Stimulated activated CD4-positive, alpha-beta T cell treated with anti-CD3 and anti-CD28 coated beads, Interleukin-15, amount 100 ng/mL, for 24 hours (primary cell): ENCODE measurements at regions not wholly inside any gene's neighbourhood (a gene's known extent, or its start where the extent isn't known, plus 50 kb on each side); places are given as distances from the start of the nearest gene placed in this dataset.

Experiments used
- DNase-seq: peaks from one replicate; pipeline ENCODE4 v3.0.0-alpha.2; 2020

GRCh38 chr3:84077479-84077878 lies 881.3 kb upstream of the CADM2 start:
- DNase-seq: no peak

GRCh38 chr3:84082726-84083125 lies 876.1 kb upstream of the CADM2 start:
- no peak for DNase-seq

- no peak for DNase-seq
Measured at GRCh38 chr3:84092907-84093306, 865.9 kb upstream of the CADM2 start.

GRCh38 chr3:84096188-84096587 lies 862.6 kb upstream of the CADM2 start:
- no peak for DNase-seq

GRCh38 chr3:84100861-84101260 lies 857.9 kb upstream of the CADM2 start:
- DNase-seq: no peak

- DNase-seq: no peak
Measured at GRCh38 chr3:84108442-84108971, 850.3 kb upstream of the CADM2 start.

GRCh38 chr3:84109911-84110310 lies 848.9 kb upstream of the CADM2 start:
- DNase-seq: no peak

GRCh38 chr3:84110787-84111186 lies 848.0 kb upstream of the CADM2 start:
- DNase-seq: no peak

GRCh38 chr3:84125201-84125721 lies 833.5 kb upstream of the CADM2 start:
- no peak for DNase-seq

GRCh38 chr3:84125760-84126159 lies 833.0 kb upstream of the CADM2 start:
- DNase-seq: no peak

GRCh38 chr3:84126160-84126559 lies 832.6 kb upstream of the CADM2 start:
- DNase-seq: no peak

- no peak for DNase-seq
Measured at GRCh38 chr3:84128024-84128423, 830.8 kb upstream of the CADM2 start.

GRCh38 chr3:84136425-84136824 lies 822.4 kb upstream of the CADM2 start:
- no peak for DNase-seq

GRCh38 chr3:84140631-84141030 lies 818.2 kb upstream of the CADM2 start:
- DNase-seq: no peak

GRCh38 chr3:84141571-84141970 lies 817.2 kb upstream of the CADM2 start:
- DNase-seq: no peak

GRCh38 chr3:84165328-84165727 lies 793.5 kb upstream of the CADM2 start:
- no peak for DNase-seq

- no peak for DNase-seq
Measured at GRCh38 chr3:84175449-84175848, 783.3 kb upstream of the CADM2 start.

GRCh38 chr3:84184937-84185336 lies 773.9 kb upstream of the CADM2 start:
- DNase-seq: no peak

- no peak for DNase-seq
Measured at GRCh38 chr3:84194029-84194428, 764.8 kb upstream of the CADM2 start.

- DNase-seq: no peak
Measured at GRCh38 chr3:84209474-84209873, 749.3 kb upstream of the CADM2 start.

GRCh38 chr3:84223512-84223911 lies 735.3 kb upstream of the CADM2 start:
- DNase-seq: no peak

GRCh38 chr3:84224262-84224661 lies 734.5 kb upstream of the CADM2 start:
- no peak for DNase-seq

GRCh38 chr3:84236261-84236660 lies 722.5 kb upstream of the CADM2 start:
- DNase-seq: no peak

GRCh38 chr3:84245789-84246188 lies 713.0 kb upstream of the CADM2 start:
- no peak for DNase-seq

GRCh38 chr3:84260596-84260995 lies 698.2 kb upstream of the CADM2 start:
- DNase-seq: no peak

- no peak for DNase-seq
Measured at GRCh38 chr3:84265768-84266167, 693.0 kb upstream of the CADM2 start.
